HepG2 (cell line): ENCODE measurements at regions not wholly inside any gene's neighbourhood (a gene's known extent, or its start where the extent isn't known, plus 50 kb on each side); places are given as distances from the start of the nearest gene placed in this dataset.

Experiments used
- ATAC-seq: fragments of 200-7000 bp; cut with Tn5 transposase; 3 replicates; pipeline ENCODE4 v1.9.1; 2020; ENCODE audit warnings: mild to moderate bottlenecking, moderate library complexity
- BruUV-seq: library from RNA; stranded (reverse); fragments of 400-500 nt; replicated peaks from 2 replicates; lab custom pipeline; 2021; lab: Mats Ljungman, UMichigan
- CTCF ChIA-PET: fragments of 300-600 bp; formaldehyde crosslinking; extraction: SDS; loops from one replicate; lab custom pipeline; 2021; ENCODE audit warnings: low total read pairs, inconsistent platforms, low intra/inter-chr PET ratio; lab: Yijun Ruan, JAX
- POLR2A ChIA-PET: fragments of 350-600 bp; sonication (Branson Sonifier 250); formaldehyde crosslinking; loops from one replicate; lab custom pipeline; 2020; ENCODE audit warnings: antibody characterized with exemption, inconsistent platforms; lab: Yijun Ruan, JAX
- DNase-seq: peaks from one replicate; pipeline ENCODE4 v3.0.0-alpha.2; 2015; ENCODE audit warnings: low spot score
- FAIRE-seq: peaks from 3 replicates; lab custom pipeline; 2011; peaks lifted over from hg19 to GRCh38; lab: Jason Lieb, UNC
- H2AFZ ChIP-seq: one replicate; pipeline ENCODE4 v1.6.1; 2011; ENCODE audit warnings: low read length, inconsistent platforms
- H3K27ac ChIP-seq: fragments of 300-600 bp; 3 replicates; pipeline ENCODE4 v1.8.0; 2011; ENCODE audit warnings: mixed run types, mild to moderate bottlenecking, mixed read lengths, low read length, inconsistent platforms; ENCODE audit not compliant: insufficient read depth; ENCODE audit errors: extremely low read length
- H3K27me3 ChIP-seq, 2 experiments: fragments of 200-600 bp in 1 of 2; 2 replicates in 1 of 2; 3 replicates in 1 of 2; pipeline versions ENCODE4 v1.6.0 to v1.8.0; 2011; ENCODE audit warnings: low read length in 2 of 2, mild to moderate bottlenecking in 2 of 2, moderate library complexity in 2 of 2, inconsistent platforms in 1 of 2; ENCODE audit not compliant: insufficient read depth in 2 of 2, control insufficient read depth in 1 of 2
- H3K36me3 ChIP-seq, 2 experiments: fragments of 200-600 bp in 1 of 2; replicated peaks in 1 of 2; 2 replicates in 1 of 2; 3 replicates in 1 of 2; pipeline versions ENCODE4 v1.5.1 to v1.8.0; 2011; ENCODE audit warnings: low read length in 2 of 2, inconsistent platforms in 1 of 2; ENCODE audit not compliant: insufficient read depth in 2 of 2, control insufficient read depth in 1 of 2
- H3K4me1 ChIP-seq: 2 replicates; pipeline ENCODE4 v1.5.1; 2012; ENCODE audit warnings: low read length, inconsistent platforms; ENCODE audit not compliant: insufficient read depth
- H3K4me2 ChIP-seq: 2 replicates; pipeline ENCODE4 v1.6.0; 2011; ENCODE audit warnings: low read depth, low read length, inconsistent platforms
- H3K4me3 ChIP-seq, 3 experiments: fragments of 200-600 bp in 1 of 3; sonication (generic), shearing (Covaris generic) in 1 of 3; replicated peaks in 1 of 3; 2 replicates each; pipeline ENCODE4 v1.5.1; 2011 to 2016; ENCODE audit warnings: low read length in 3 of 3, inconsistent platforms in 2 of 3, low read depth in 2 of 3, mild to moderate bottlenecking in 2 of 3, control low read depth in 1 of 3, mixed read lengths in 1 of 3; ENCODE audit not compliant: insufficient read depth in 1 of 3
- H3K79me2 ChIP-seq: one replicate; pipeline ENCODE4 v1.6.1; 2011; ENCODE audit warnings: low read length, inconsistent platforms; ENCODE audit not compliant: insufficient read depth
- H3K9ac ChIP-seq: 2 replicates; pipeline ENCODE4 v1.6.0; 2011; ENCODE audit warnings: mild to moderate bottlenecking, low read depth, low read length, inconsistent platforms; ENCODE audit not compliant: insufficient read depth
- H3K9me3 ChIP-seq: 2 replicates; pipeline ENCODE4 v1.5.1; 2012; ENCODE audit warnings: mild to moderate bottlenecking, low read length
- H4K20me1 ChIP-seq: 2 replicates; pipeline ENCODE4 v1.6.0; 2011; ENCODE audit warnings: inconsistent platforms, mild to moderate bottlenecking, low read length, moderate library complexity; ENCODE audit not compliant: insufficient read depth
- ATF7-NPFF ChIP-seq: sonication (generic); formaldehyde crosslinking; IDR thresholded peaks from 2 replicates; pipeline ENCODE4 v1.8.1; 2023; ENCODE audit warnings: mild to moderate bottlenecking, low read depth, missing genetic modification reagents, moderate library complexity
- CBX5 ChIP-seq: sonication (generic); formaldehyde crosslinking; IDR thresholded peaks from 2 replicates; pipeline ENCODE4 v1.4.0; 2020; ENCODE audit warnings: missing genetic modification reagents, borderline replicate concordance
- DR1 ChIP-seq: sonication (generic); formaldehyde crosslinking; IDR thresholded peaks from 2 replicates; pipeline ENCODE4 v1.8.0; 2021; ENCODE audit warnings: mild to moderate bottlenecking, missing genetic modification reagents, inconsistent platforms
- IKZF1 ChIP-seq: fragments of 450-650 bp; IDR thresholded peaks from 2 replicates; pipeline ENCODE4 v1.7.1; 2016
- KLF11 ChIP-seq: IDR thresholded peaks from 2 replicates; pipeline ENCODE4 v1.6.1; 2016; ENCODE audit warnings: missing compliant biosample characterization
- REL ChIP-seq: sonication (generic); formaldehyde crosslinking; conservative IDR thresholded peaks from 2 replicates; pipeline ENCODE4 v1.8.0; 2022; ENCODE audit warnings: mild to moderate bottlenecking, missing genetic modification reagents, moderate library complexity
- SP1 ChIP-seq, 2 experiments: fragments of 450-650 bp in 1 of 2; sonication (generic) in 1 of 2; formaldehyde crosslinking in 1 of 2; IDR thresholded peaks; 2 replicates each; pipeline versions ENCODE4 v1.4.0 to v1.6.1; 2016 to 2020; ENCODE audit warnings: missing genetic modification reagents in 1 of 2
- TP53 ChIP-seq: sonication (generic); formaldehyde crosslinking; conservative IDR thresholded peaks from 2 replicates; pipeline ENCODE4 v1.4.0; 2020; ENCODE audit warnings: missing genetic modification reagents
- ZFP1 ChIP-seq: IDR thresholded peaks from 2 replicates; pipeline ENCODE4 v1.6.1; 2016
- ZNF33A ChIP-seq: sonication (generic); formaldehyde crosslinking; IDR thresholded peaks from 2 replicates; pipeline ENCODE4 v1.5.1; 2020; ENCODE audit warnings: missing genetic modification reagents, mild to moderate bottlenecking, moderate library complexity, borderline replicate concordance
- ZNF776 ChIP-seq: sonication (generic); formaldehyde crosslinking; IDR thresholded peaks from 2 replicates; pipeline ENCODE4 v1.4.0; 2020; ENCODE audit warnings: mild to moderate bottlenecking, missing genetic modification reagents
- ZNF782 ChIP-seq: sonication (generic); formaldehyde crosslinking; IDR thresholded peaks from 2 replicates; pipeline ENCODE4 v1.4.0; 2020; ENCODE audit warnings: missing genetic modification reagents, mild to moderate bottlenecking, borderline replicate concordance
- WGBS: methylation state at CpG from one replicate; pipeline ENCODE4 v1.1.6; 2017; ENCODE audit warnings: low lambda C conversion rate; 5-methylcytosine and 5-hydroxymethylcytosine counted together
- in situ Hi-C: cut with HindIII; loops from 2 replicates; pipeline ENCODE4 v1.10.0; 2017; ENCODE audit warnings: low pct_unique_long_range_greater_than_20kb; ENCODE audit not compliant: extremely low pct_ligation_motif_present
- intact Hi-C: fragments of 100-400 bp; cut with micrococcal nuclease; formaldehyde crosslinking; loops from one replicate; pipeline ENCODE4 v1.10.0; 2022; ENCODE audit not compliant: unreplicated experiment
- TF ChIP-seq, protein P1 (sequence below): sonication (generic); formaldehyde crosslinking; conservative IDR thresholded peaks from 2 replicates; pipeline ENCODE4 v1.5.0; 2020; ENCODE audit warnings: missing genetic modification reagents

GRCh38 chr7:79785556-79785955 is 332.1 kb upstream of the MAGI2 start:
- no peak for FAIRE-seq
- no peak overlapping the region for H3K4me3 ChIP-seq
- H3K9me3 ChIP-seq: no peaks in the 10 kb centered on the region
- H3K4me1 ChIP-seq: no peaks in the 10 kb centered on the region
- no peaks in the 10 kb centered on the region for H3K36me3 ChIP-seq
- no TSS peak for BruUV-seq
- ChIA-PET CTCF (no interaction called here), POLR2A (no interaction called here)
- no peak overlapping the region for H3K4me2 ChIP-seq
- intact Hi-C loops: no loop called here
- in situ Hi-C loops: no loop called here
- H3K9ac ChIP-seq: no peak overlapping the region
- DNase-seq: no peak
- H2AFZ ChIP-seq: no peak overlapping the region
- no peak for ATAC-seq
- H3K79me2 ChIP-seq: no peaks in the 10 kb centered on the region
- H3K27ac ChIP-seq: no peak overlapping the region
- no peaks in the 10 kb centered on the region for H4K20me1 ChIP-seq
- no peaks in the 10 kb centered on the region for H3K27me3 ChIP-seq
- 15% methylated on average over 3 of the region's 3 CpGs for WGBS
- TF ChIP-seq CBX5 (CRISPR knock-in tag): no peak
- TF ChIP-seq IKZF1: no peak
- no peak for TF ChIP-seq REL (CRISPR knock-in tag)
- TF ChIP-seq ZNF33A (CRISPR knock-in tag): no peak
- TF ChIP-seq ZNF782 (CRISPR knock-in tag): no peak

- intact Hi-C loops: no loop called here
- no peaks in the 10 kb centered on the region for H3K9me3 ChIP-seq
- no peak overlapping the region for H3K27ac ChIP-seq
- BruUV-seq: no TSS peak
- H3K27me3 ChIP-seq: no peaks in the 10 kb centered on the region
- no peak overlapping the region for H3K4me3 ChIP-seq
- FAIRE-seq (no peak), ATAC-seq (no peak), DNase-seq (no peak)
- no peaks in the 10 kb centered on the region for H4K20me1 ChIP-seq
- H3K79me2 ChIP-seq: no peaks in the 10 kb centered on the region
- H3K4me2 ChIP-seq: no peak overlapping the region
- H3K9ac ChIP-seq: no peak overlapping the region
- in situ Hi-C loops: no loop called here
- ChIA-PET POLR2A (no interaction called here), CTCF (no interaction called here)
- H3K4me1 ChIP-seq: no peaks in the 10 kb centered on the region
- H3K36me3 ChIP-seq: no peaks in the 10 kb centered on the region
- TF ChIP-seq TP53: no peak
- TF ChIP-seq DR1 (CRISPR knock-in tag): no peak
- TF ChIP-seq ZNF776 (CRISPR knock-in tag): no peak
- no peak for TF ChIP-seq ZFP1 (CRISPR knock-in tag)
- no peak for TF ChIP-seq SP1 (IDR thresholded peaks at IDR 0.05)
- TF ChIP-seq SP1 (CRISPR knock-in tag; IDR thresholded peaks at IDR 0.05): no peak
- TF ChIP-seq, protein P1, sequence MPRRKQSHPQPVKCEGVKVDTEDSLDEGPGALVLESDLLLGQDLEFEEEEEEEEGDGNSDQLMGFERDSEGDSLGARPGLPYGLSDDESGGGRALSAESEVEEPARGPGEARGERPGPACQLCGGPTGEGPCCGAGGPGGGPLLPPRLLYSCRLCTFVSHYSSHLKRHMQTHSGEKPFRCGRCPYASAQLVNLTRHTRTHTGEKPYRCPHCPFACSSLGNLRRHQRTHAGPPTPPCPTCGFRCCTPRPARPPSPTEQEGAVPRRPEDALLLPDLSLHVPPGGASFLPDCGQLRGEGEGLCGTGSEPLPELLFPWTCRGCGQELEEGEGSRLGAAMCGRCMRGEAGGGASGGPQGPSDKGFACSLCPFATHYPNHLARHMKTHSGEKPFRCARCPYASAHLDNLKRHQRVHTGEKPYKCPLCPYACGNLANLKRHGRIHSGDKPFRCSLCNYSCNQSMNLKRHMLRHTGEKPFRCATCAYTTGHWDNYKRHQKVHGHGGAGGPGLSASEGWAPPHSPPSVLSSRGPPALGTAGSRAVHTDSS (CRISPR knock-in tag): no peak
- no peak for TF ChIP-seq KLF11
- TF ChIP-seq ATF7-NPFF (CRISPR knock-in tag): no peak
- H2AFZ ChIP-seq: no peak overlapping the region
Measured at GRCh38 chr7:79782906-79783305, 329.4 kb upstream of the MAGI2 start.
